ENCODE measurements at regions not wholly inside any gene's neighbourhood (a gene's known extent, or its start where the extent isn't known, plus 50 kb on each side); places are given as distances from the start of the nearest gene placed in this dataset.
A peak's percentile ranks its signal among the peaks of the same experiment; 100 is the strongest.
"Not testable (repeated sequence)": the region's sequence is repeated elsewhere in the genome, so short reads cannot be mapped to it uniquely, and the experiment has no call there.

- DNase-seq: no peak
These were observed 131.0 kb downstream of the COX18 start for GRCh38 chr4:72938516-72938915.

- DNase-seq: no peak
These were observed 134.1 kb downstream of the COX18 start for GRCh38 chr4:72935462-72935861.

DNA sequence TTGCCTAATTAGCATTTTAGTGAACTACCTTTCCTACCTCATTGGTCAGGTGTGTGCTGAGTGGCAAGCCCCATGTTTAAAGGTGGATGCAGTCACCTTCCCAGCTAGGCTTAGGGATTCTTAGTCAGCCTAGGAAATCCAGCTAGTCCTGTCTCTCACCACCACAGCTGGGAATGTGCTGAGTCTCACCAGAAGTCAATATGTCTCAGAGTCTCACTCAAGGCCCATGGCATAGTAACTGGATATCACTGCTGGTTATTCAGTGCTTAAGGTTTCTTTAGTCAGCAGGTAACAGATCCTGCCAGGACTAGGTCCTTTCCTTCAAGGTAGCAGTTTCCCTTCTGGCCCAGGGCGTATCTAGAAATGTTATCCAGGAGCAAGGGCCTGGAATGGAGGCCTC, 136.5 kb downstream of the COX18 start:
- no peak for DNase-seq

DNA sequence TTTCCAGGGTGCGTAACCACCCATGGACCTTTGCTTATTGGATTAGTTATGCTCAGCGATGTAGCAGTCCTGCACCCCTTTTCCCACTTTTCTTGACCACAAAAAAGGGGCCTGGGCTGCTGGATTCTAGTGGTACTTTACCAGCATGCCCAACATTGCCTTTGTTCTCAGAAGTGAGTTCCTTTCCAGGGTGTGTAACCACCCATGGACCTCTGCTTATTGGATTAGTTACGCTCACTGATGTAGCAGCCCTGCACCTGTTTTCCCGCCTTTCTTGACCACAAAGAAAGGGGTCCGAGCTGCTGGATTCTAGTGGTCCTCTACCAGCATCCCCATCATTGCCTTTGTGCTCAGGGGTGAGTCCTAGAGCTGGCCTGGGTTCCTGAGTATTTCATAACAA, 138.2 kb downstream of the COX18 start:
- DNase-seq: no peak

DNA sequence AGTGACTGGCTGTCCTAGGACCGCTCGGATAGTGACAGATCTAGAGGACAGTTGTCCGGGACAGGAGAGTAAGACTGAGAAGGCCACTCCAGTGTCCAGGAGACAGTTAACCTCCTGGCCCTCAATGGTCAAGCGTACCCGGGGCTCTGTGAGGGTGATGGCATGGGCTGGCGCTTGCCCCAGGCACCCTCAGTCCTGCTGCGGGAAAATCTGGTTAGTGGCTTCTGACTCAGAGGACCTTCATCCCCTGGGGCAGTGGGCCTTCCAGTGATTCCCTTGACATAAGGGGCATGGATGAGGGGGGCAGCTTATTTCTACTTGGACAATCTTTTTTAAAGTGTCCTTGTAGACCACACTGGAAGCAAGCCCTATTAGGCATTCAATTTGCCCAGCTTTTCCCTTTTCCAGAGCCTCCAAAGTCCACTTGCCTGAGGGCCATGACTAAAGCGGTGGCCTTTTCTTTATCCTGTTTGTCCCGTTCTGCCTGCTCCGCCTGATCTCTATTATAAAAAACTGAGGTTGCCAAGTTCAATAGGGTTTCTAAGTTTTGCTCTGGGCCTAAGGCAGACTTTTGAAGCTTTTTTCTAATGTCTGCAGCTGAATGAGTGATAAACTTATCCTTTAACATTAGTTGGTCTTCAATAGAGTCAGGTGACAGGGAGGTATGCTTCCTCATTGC, 139.8 kb downstream of the COX18 start:
- not testable (repeated sequence) for DNase-seq

DNA sequence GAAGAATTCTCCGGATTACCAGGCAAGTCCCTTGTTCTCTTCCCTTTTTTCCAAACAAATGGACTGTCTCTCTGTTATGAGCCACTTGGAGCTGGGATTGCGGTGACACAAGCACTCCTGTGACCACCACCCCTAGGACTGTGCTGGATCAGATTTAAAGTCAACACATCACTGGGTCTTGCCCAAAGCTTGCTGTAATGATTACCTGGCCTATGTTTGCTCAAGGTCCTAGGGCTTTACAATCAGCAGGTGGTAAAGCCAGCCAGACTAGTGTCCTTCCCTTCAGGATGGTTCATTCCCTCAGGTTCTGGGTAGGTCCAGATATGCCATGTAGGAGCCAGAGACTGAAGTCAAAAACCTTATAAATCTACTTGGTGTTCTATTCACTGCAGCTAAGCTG, 144.7 kb downstream of the COX18 start:
- DNase-seq: no peak

DNA sequence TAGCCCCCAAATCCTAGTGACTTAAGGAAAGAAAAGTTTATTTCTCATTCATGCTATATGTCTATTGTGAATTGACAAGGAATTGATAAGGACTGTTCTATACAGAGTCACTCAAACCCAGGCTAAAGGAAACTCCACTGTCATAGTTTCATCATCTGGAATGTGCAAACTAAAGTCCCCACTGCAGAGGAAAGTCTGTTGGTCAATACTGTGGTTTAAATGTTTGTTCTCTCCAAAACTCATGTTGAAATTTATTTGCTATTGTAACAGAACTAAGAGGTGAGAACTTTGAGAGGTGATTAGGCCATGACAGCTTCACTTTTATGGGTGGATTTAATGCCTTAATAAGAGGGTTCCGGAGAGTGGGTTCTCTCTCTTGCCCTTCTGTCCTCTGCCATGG, 149.6 kb downstream of the COX18 start:
- no peak for DNase-seq

- DNase-seq: no peak
These were observed 150.1 kb downstream of the COX18 start for GRCh38 chr4:72919464-72919863.

DNA sequence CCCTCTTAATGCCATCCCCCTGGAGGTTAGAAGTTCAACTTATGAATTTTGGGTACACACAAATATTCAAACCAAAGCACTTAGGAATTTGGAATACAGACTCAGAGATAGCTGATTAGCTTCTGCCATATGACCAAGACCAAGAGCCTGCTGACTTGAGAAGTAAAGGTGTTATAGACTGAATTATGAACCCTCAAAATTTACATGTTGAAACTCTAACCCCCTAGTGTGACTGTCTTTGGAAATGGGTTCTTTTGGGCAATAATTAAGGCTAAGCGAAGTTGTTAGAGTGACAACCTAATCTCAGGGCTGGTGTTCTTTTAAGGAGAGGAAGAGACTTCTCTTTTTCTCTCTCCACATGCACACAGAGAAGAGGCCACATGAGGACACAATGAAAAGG, 151.2 kb downstream of the COX18 start:
- DNase-seq: no peak

GRCh38 chr4:72911316-72911715, 158.2 kb downstream of the COX18 start:
- no peak for DNase-seq

- no peak for DNase-seq
These were observed 160.1 kb downstream of the COX18 start for GRCh38 chr4:72909461-72909860.

- no peak for DNase-seq
These were observed 167.2 kb downstream of the COX18 start for GRCh38 chr4:72902354-72902753.

- DNase-seq: no peak
These were observed 168.0 kb downstream of the COX18 start for GRCh38 chr4:72901553-72901952.

- no peak for DNase-seq
These were observed 168.6 kb downstream of the COX18 start for GRCh38 chr4:72900952-72901351.

- no peak for DNase-seq
These were observed 169.9 kb downstream of the COX18 start for GRCh38 chr4:72899621-72900020.

DNA sequence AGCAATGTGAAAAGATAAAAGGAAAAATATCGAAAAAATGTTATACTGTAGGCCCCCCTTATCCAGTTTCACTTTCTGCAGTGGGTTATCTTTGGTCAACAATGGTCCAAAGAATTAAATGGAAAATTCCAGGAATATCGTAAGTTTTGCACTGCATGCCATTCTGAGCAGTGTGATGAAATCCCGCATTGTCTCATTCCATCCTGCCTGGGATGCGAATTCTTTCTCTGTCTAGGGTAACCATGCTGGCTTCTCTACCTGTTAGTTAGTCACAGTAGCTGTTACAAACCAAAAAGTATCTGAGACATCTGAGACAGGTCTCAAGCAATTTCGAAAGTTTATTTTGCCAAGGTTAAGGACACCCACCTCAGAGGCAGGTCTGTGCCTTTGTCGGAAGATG, 170.3 kb downstream of the COX18 start:
- DNase-seq: no peak

DNA sequence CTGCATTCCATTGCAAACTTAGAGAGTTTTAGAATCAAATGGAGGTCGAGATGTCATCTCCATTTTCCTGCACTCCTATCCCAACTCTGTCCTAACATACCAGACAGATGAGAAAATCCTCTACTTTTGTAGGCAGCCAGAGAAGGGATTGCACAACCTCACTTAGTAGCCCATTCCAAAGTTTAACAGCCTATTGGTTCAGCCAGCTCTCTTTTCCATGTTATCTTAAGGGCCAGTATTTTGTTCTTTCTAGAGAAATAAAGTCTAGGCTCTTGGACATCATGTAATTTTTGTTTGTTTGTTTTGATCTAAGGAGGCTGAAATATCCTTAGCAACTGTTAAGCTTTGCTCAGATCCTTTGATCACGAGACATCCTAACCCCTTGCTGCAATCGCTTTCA, 173.0 kb downstream of the COX18 start:
- DNase-seq: peak; percentile 70

DNA sequence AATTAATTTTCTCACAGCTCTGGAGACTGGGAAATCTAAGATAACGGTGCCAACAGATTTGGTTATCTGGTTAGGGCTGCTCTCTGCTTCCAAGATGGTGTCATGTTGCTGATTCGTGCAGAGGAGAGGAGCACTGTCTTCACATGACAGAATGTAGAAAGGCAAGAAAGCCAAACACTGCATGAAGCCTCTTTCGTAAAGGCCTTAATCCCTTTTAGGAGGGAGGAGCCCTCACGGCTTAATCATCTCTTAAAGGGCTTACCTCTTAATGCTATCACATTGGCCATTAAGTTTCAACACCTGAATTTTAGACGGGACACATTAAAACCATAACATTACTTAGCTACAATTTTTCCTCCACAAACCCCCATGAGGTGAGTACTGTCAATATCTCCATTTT, 174.1 kb downstream of the COX18 start:
- DNase-seq: no peak

DNA sequence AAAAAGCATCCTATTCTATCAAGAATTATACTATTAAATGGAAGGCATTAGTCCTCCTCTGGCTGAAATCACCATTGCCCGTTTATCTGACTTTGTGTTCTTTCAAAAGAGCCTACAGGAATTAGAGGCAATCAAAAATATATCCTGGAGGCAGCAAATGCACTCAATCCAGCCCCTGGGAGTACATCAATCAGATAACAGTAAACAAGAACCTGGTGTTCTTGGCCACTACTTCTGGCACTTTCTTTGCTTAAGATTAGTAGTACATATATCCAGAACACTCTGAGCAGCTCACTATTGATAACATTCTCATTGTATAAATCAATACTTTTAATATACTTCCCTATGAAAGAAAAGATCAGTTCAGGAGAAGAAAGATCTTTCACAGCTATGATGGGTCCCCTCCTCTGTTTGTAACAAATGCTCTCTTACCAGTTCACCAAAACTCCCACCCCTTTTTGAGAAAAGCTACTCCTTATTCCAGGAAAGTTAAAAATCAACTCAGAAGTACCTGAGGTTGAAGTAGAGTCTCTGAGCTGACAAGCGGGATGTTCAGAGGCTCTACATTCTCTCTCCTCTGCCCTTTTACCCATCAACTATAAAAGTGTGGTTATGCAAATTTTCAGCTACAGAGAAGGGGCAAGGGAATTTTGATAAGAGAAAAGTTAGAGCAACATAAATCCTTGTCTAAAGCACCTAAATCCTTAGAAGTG, 176.0 kb downstream of the COX18 start:
- no peak for DNase-seq

GRCh38 chr4:72888331-72888730, 181.2 kb downstream of the COX18 start:
- DNase-seq: no peak

- no peak for DNase-seq
These were observed 182.4 kb downstream of the COX18 start for GRCh38 chr4:72887152-72887551.

GRCh38 chr4:72886602-72887001, 182.9 kb downstream of the COX18 start:
- no peak for DNase-seq

DNA sequence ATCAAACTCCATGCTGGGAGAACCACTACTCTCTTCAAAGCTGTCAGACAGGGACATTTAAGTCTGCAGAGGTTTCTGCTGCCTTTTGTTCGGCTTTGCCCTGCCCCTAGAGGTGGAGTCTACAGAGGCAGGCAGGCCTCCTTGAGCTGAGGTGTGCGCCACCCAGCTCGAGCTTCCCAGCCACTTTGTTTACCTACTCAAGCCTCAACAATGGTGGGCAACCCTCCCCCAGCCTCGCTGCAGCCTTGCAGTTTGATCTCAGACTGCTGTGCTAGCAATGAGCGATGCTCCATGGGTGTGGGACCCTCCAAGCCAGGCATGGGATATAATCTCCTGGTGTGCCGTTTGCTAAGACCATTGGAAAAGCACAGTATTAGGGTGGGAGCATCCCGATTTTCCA, 185.3 kb downstream of the COX18 start:
- not testable (repeated sequence) for DNase-seq

- DNase-seq: no peak
These were observed 192.6 kb downstream of the COX18 start for GRCh38 chr4:72876946-72877345.

DNA sequence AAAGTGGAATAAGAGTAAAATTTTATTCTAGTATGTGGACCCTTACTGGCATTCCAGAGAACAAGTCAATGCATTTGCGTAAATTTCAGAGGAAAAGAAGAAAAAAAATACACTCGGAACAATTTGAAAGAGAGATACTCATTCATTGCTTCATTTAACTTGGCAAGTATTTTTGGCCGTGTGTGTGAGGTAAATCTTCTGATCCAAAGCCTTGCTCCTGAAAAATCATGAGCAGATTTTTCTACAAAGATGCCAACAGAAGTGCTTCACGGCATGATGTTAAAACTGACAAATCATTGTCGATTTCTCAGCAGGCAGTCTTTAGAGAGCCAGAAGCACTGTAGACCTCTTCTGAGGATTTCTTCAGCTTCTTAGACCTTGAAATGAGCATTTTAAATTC, 194.0 kb downstream of the COX18 start:
- DNase-seq: no peak

Data from fibroblast of skin of right quadriceps (primary cell).